Amniotic stem cell (primary cell): ENCODE measurements at regions not wholly inside any gene's neighbourhood (a gene's known extent, or its start where the extent isn't known, plus 50 kb on each side); places are given as distances from the start of the nearest gene placed in this dataset.

ENCODE experiments used
- DNase-seq: peaks from one replicate; lab custom pipeline; 2025; lab: John Stamatoyannopoulos, UW

- no peak for DNase-seq
These were observed 671.4 kb downstream of the ZNF674 start for GRCh38 chrX:45873781-45874180.

- no peak for DNase-seq
These were observed 671.8 kb upstream of the DIPK2B start for GRCh38 chrX:45872480-45872879.

DNA sequence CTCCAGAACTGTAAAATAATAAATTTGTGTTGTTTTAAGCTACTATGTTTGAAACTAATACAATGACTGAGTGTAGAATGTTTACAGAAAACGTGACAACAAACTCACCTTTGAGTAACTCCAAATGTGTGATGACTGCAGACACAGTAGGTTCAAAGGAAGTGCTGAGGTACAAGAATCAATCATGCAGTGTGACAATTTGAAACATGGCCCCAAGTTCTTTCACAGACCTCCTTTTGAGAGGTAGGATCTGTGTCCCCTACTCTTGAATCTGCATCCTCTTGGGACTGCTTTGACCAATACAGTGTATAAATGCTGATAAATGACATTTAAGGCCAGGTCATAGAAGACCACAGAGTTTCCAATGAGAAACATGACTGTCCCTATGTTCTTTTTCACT is 667.7 kb upstream of the DIPK2B start:
- DNase-seq, result no peak

DNA sequence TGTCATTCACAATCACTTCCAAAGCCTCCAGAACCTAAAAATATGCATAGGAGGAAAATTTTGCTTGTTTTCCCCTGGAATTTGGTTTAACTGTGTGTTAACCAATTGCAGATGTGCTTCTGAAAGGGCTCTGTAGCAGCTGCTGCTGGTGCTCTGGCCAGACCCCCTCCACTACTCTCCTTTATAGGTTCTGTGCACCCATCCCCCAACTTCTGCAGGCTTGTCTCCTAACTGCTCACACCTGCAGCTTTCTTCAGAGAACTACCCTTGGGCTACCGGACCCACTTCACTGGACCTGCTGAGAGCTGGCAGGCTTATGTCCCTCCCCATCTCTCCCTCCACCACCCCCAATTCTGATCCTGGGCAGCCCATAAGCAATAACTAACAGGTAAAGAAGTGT is 662.1 kb upstream of the DIPK2B start:
- no peak for DNase-seq

GRCh38 chrX:45860450-45860849 is 659.8 kb upstream of the DIPK2B start:
- DNase-seq, result no peak

DNA sequence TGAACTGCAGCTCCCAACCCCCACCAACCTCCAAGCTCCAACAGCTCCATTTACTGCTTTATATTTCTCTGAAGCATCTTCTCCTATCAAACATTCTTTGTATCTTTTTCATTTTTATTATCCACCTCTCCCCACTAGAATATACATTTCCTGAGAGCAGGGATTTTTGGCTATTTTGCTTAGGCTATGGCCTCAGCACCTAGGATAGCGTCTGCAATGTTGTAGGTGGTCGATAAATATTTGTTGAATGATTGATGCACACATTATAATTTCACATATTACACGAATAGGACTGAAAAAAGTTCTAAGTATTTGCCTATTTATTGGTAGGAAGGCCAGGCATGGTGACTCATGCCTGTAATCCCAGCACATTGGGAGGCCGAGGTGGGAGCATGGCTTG is 658.7 kb upstream of the DIPK2B start:
- DNase-seq, result no peak

GRCh38 chrX:45852884-45853283 is 652.2 kb upstream of the DIPK2B start:
- no peak for DNase-seq

DNA sequence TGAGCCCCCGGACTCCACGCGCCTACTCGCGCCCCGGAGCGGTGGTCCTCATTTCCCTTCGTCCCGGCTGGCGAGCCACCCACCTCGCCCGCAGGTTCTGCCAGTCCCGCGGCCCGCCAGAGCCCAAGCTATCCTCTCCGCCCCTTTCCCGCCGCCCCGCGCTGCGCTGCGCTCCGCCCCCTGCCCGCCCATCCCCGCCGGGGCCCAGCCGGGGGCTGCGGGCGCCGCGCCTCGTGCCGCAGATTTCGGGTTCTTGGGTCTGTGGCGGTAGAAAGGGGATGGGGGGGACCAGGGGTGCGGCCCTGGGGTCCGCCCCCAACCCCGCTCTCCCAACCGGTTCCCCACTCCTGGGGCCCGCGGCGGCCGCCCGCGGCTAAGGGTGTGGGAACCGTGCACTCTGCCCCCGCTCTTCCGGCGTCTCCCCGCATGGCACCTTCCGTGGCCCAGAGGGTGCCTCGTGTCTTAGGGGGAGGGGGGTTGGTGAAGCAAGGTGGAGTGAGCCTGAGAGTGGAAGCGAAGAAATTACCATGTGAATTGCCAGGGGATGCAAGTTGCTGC is 650.8 kb upstream of the DIPK2B start:
- no peak for DNase-seq

DNA sequence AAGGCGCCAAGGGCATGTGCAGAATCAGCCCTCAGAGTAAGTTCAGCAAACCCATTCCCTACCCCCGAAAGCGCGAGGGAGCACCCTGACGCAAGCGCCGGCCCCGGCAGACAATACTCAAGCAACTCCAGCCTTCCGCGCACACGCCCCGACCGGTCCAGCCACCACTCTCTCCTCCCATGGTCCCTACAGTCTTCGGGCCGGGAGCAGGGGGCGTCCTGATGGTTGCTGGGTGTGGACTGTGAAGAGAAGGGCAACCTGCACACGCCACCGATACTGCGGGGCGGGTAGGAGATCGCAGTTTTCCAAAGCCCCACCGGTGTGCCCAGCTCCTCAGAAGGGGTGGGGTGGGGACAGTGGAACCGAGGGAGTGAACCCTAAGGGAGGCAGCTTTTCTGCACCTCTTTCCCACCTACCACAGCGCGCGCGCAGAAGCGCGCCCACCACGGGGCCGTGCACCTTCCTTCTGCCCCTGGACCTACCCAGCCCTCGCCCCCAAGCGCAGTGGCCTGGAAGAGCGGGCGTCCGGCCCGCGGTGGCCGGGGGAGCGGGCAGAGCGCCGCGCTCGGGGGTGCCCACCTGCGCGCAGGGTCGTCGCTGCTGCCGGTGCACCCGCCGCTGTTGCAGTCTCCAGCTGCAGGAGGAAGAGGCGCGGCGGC is 650.2 kb upstream of the DIPK2B start:
- peak; percentile 3 for DNase-seq

DNA sequence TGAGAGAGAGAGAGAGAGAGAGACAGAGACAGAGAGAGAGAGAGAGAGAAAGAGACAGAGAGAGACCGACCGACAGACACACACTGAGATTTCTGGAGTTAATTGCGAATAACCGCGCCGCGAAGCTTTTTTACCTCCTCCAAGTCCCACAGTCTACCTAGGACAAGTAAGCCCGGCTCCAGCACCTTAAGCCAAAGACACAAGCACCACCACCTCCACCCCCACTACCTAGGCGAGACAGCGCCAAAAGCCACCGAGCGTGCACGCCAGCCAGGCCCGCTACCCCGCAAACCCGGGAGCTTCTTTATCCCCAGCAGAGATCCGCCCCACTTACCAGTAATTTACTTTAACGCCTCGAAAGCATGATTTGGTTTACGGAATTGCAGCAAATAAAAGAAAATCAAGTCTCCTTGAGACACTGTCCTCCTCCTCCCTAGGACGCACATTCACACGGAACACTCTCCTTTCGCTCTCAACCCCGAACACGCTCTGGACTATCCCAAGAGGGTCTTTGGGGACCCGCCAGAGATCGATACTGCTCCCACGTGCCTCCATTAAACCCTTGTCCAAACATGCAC is 649.6 kb upstream of the DIPK2B start:
- DNase-seq, result no peak

DNA sequence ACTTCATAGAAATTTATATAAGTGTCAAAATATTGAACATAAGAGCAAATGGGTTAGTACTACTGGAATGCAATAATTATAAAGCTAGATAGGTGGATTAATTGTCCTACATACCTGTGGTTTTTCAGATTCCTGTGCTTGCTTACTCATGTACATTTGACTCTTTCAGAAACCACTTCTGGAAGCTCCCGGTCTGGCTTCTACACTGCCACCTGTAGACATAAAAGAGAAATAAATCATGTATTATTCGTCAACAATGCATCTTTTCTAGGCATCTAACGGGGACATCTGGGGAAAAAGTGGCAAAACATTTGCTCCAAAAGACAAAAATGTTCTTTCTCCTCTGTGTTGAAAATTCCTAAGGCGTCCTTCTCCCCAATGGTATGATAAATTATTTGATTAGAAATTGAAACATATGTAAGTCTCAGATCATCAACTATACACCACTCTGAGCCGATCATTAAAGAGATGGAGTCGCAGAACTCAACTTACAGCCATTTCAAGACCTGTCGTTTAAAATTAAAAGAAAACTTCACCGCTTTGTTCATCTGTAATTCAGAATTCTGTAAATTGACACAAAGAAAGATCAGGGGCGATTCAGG is 648.7 kb upstream of the DIPK2B start:
- DNase-seq, result peak; percentile 53

DNA sequence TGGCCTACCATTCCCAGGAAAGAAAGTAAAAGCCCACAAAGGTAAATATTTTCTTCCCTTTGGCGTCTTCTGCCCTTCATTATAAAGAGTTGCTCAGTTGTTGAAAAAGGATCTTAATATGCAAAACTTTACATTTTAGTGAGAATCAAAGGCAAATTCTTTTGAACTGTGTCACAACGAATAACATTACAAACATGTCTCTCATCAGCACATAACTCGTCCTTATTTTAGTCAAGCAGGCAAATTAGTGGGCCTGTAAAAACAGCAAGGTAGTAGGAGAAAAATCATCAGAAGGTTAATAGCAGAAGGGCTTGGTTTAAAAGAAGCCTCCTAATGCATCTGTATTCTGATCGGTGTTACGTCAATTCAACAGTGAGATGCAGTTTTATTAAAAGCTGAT is 647.3 kb upstream of the DIPK2B start:
- DNase-seq, result no peak

DNA sequence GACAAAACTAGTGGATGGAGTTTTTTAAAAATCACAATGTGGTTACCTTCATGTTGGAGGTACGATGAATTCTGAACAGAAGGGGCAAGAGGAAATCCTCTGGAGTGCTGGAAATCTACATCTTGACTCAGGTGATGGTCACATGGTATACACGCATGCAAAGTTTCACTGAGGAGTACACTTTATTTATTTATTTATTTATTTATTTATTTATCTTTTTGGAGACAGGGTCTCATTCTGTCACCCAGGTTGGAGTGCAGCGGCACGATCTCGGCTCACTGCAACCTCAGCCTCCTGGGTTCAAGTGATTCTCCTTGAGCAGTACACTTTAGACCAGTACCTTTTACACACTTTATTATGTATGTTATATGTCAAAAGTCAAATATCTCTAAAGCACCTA is 645.7 kb upstream of the DIPK2B start:
- DNase-seq, result no peak

- no peak for DNase-seq
These were observed 644.5 kb upstream of the DIPK2B start for GRCh38 chrX:45845142-45845541.

DNA sequence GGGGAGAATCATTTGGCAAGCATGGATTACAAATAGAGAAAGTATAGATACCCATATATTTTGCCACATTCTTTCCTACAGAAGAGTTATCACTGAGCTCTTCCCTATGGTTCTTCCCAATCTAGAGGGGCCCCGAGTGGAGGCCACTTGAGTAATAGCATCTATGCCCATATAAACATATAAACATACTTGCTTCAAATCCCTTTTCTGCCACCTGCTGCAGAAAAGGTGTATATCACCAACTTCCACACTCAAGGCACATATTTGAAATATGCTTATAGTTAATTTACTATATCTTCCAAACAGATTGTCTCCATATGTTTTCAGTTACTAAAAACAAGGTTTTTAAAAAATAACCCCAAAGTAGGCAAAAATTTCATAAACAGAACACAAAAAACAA is 642.8 kb upstream of the DIPK2B start:
- DNase-seq, result no peak

- DNase-seq, result no peak
These were observed 642.2 kb upstream of the DIPK2B start for GRCh38 chrX:45842926-45843315.

GRCh38 chrX:45842207-45842925 is 641.7 kb upstream of the DIPK2B start:
- no peak for DNase-seq

DNA sequence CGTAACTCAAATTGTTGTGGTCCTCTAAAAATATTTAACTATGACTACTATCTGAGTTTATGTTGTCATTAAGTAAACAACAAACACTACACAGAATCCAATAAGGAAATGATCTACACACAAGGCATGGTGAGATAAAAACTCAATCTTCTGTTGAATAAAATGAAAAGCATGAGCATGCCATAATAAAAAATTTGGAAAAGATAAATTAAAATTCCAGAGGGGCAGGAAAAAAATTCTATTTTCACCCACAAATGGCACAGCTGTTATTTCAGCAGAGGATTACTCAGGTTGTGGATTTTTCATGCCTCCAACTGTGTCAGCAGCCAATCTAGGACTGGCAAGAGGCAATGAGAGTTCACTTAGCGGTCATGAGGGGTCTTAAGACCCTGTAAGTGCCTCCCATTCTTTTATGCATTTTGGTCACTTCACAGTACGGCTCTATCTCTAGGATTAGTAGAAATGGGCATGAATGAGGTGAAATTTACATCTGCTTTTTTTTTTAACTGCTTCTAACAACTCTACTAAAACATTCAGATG is 639.8 kb upstream of the DIPK2B start:
- no peak for DNase-seq

DNA sequence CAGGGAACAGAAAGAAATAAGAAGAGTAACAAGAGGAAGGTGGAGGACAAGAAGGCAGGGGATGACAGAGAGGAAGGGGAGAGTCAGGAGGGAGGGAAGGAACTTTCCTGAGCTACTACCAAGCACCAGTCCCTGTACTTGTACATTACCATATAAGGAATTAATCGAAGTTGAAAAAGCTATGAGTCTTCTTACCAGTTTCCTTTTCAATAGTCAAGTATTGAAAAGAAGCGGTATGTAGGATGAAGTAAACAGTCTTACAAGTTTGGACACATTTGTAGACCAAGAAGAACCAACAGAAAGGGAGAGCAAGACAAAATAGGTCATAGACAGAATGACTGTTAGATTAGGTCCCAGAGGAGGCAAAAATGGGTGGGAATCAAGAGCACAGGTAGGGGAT is 629.7 kb upstream of the DIPK2B start:
- no peak for DNase-seq

- peak; percentile 87 for DNase-seq
These were observed 623.8 kb upstream of the DIPK2B start for GRCh38 chrX:45824471-45824870.

DNA sequence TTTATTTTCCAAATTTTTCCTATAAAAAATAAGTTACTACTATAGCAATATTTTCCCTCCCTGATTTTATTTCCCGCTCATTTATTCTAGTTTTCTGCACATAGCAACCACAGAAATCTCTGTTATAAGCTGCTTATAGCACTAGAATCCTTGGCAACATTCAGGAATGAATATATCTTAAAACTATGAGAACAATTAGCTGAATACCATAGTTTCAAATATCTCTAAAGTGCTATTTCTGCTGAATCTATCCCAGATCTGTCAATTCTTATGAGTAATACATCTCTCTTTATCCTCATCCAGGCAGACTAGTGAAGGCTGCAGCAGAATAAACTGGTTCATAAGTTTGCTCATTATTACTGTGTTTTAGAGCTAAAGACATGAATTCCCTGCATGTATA is 622.9 kb upstream of the DIPK2B start:
- no peak for DNase-seq

- DNase-seq, result no peak
These were observed 621.4 kb upstream of the DIPK2B start for GRCh38 chrX:45822124-45822523.

DNA sequence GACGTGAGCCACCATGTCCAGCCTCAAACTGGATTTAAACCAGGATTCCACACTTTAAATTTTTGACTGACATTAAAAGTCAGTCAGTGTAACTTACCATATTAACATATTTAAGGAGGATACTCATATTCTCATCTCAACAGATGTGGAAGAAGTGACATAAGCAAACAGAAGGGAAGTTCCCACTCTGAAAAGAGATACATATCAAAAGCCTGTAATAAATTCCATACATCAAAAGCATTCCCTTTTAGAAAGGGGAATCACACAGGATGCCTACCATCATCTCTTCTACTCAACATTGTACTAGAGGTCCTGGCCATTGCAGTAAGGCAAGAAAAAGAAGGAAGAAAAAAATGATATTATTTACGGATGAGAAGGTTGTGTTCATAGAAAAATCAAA is 618.2 kb upstream of the DIPK2B start:
- no peak for DNase-seq
